ENCODE measurements at regions not wholly inside any gene's neighbourhood (a gene's known extent, or its start where the extent isn't known, plus 50 kb on each side); places are given as distances from the start of the nearest gene placed in this dataset.
A peak's percentile ranks its signal among the peaks of the same experiment; 100 is the strongest.
"Not testable (repeated sequence)": the region's sequence is repeated elsewhere in the genome, so short reads cannot be mapped to it uniquely, and the experiment has no call there.

- DNase-seq (ENCODE audit: low spot score), result no peak
These were observed 91.7 kb upstream of the PITRM1 start for GRCh38 chr10:3264161-3264761.

GRCh38 chr10:3263747-3264146 is 91.2 kb upstream of the PITRM1 start:
- no peak for DNase-seq (ENCODE audit: low spot score)

GRCh38 chr10:3263082-3263481 is 90.5 kb upstream of the PITRM1 start:
- DNase-seq (ENCODE audit: low spot score), result no peak

GRCh38 chr10:3261921-3262320 is 89.3 kb upstream of the PITRM1 start:
- DNase-seq (ENCODE audit: low spot score), result no peak

- no peak for DNase-seq (ENCODE audit: low spot score)
These were observed 87.7 kb upstream of the PITRM1 start for GRCh38 chr10:3260066-3260834.

GRCh38 chr10:3259499-3259898 is 86.9 kb upstream of the PITRM1 start:
- no peak for DNase-seq (ENCODE audit: low spot score)

GRCh38 chr10:3258394-3258793 is 85.8 kb upstream of the PITRM1 start:
- no peak for DNase-seq (ENCODE audit: low spot score)

GRCh38 chr10:3255616-3256015 is 83.0 kb upstream of the PITRM1 start:
- DNase-seq (ENCODE audit: low spot score), result no peak

GRCh38 chr10:3255075-3255474 is 82.5 kb upstream of the PITRM1 start:
- DNase-seq (ENCODE audit: low spot score), result no peak

- not testable (repeated sequence) for DNase-seq (ENCODE audit: low spot score)
These were observed 81.4 kb upstream of the PITRM1 start for GRCh38 chr10:3253974-3254373.

- no peak for DNase-seq (ENCODE audit: low spot score)
These were observed 78.6 kb upstream of the PITRM1 start for GRCh38 chr10:3251172-3251571.

GRCh38 chr10:3249307-3249889 is 76.8 kb upstream of the PITRM1 start:
- no peak for DNase-seq (ENCODE audit: low spot score)

- no peak for DNase-seq (ENCODE audit: low spot score)
These were observed 76.1 kb upstream of the PITRM1 start for GRCh38 chr10:3248526-3249306.

GRCh38 chr10:3245395-3245794 is 72.8 kb upstream of the PITRM1 start:
- DNase-seq (ENCODE audit: low spot score), result no peak

GRCh38 chr10:3241967-3242650 is 69.5 kb upstream of the PITRM1 start:
- DNase-seq (ENCODE audit: low spot score), result no peak

- DNase-seq (ENCODE audit: low spot score), result no peak
These were observed 68.8 kb upstream of the PITRM1 start for GRCh38 chr10:3241274-3241921.

GRCh38 chr10:3239920-3240894 is 67.6 kb upstream of the PITRM1 start:
- DNase-seq (ENCODE audit: low spot score), result no peak

GRCh38 chr10:3239066-3239919 is 66.7 kb upstream of the PITRM1 start:
- peak; percentile 21 for DNase-seq (ENCODE audit: low spot score)

GRCh38 chr10:3238115-3238871 is 65.7 kb upstream of the PITRM1 start:
- no peak for DNase-seq (ENCODE audit: low spot score)
